Stomach (tissue), 8 donors: ENCODE measurements at regions not wholly inside any gene's neighbourhood (a gene's known extent, or its start where the extent isn't known, plus 50 kb on each side); places are given as distances from the start of the nearest gene placed in this dataset.
A peak's percentile ranks its signal among the peaks of the same experiment; 100 is the strongest.

Experiments
- DNase-seq, 2 donors: peaks; one replicate each; pipeline versions ENCODE4 v3.0.0 to v3.0.0-alpha.2; 2013 to 2019
- H3K27ac ChIP-seq, 5 donors: fragments of 200-600 bp in 4 of 5; sonication (generic) in 4 of 5; one replicate each; pipeline ENCODE4 v1.5.1; 2013 to 2019; ENCODE audit warnings: mild to moderate bottlenecking in 1 of 5, moderate library complexity in 1 of 5
- H3K27me3 ChIP-seq, 3 donors: fragments of 200-600 bp; sonication (generic); one replicate each; pipeline ENCODE4 v1.5.1; 2017 to 2019; ENCODE audit warnings: mixed run types in 1 of 3
- H3K36me3 ChIP-seq, 4 donors: fragments of 200-600 bp; sonication (generic); 1 replicate in 3 of 4; 2 replicates in 1 of 4; pipeline ENCODE4 v1.5.1; 2016 to 2019
- H3K4me1 ChIP-seq, 4 donors: fragments of 200-600 bp; sonication (generic); one replicate each; pipeline ENCODE4 v1.5.1; 2016 to 2019
- H3K4me3 ChIP-seq, 4 donors: fragments of 200-600 bp; sonication (generic) in 3 of 4; one replicate each; pipeline ENCODE4 v1.5.1; 2016 to 2019; ENCODE audit warnings: mild to moderate bottlenecking in 1 of 4
- H3K9me3 ChIP-seq, 4 donors: fragments of 200-600 bp; sonication (generic); one replicate each; pipeline ENCODE4 v1.5.1; 2016 to 2019
- EP300 ChIP-seq: sonication (generic); formaldehyde crosslinking; IDR thresholded peaks from one replicate; pipeline ENCODE4 v1.6.1; 2017; ENCODE audit warnings: antibody characterized with exemption
- POLR2A ChIP-seq, 4 donors: fragments of 450-650 bp; IDR thresholded peaks; one replicate each; pipeline ENCODE4 v1.6.1; 2016; ENCODE audit warnings: antibody characterized with exemption in 4 of 4, control low read depth in 2 of 4, mild to moderate bottlenecking in 1 of 4, moderate library complexity in 1 of 4
- POLR2AphosphoS5 ChIP-seq, 3 donors: sonication (generic); formaldehyde crosslinking; IDR thresholded peaks; one replicate each; pipeline ENCODE4 v1.6.1; 2016; ENCODE audit warnings: antibody characterized with exemption in 3 of 3
- WGBS, 5 donors: extraction: QIAGEN DNeasy Blood & Tissue Kit in 3 of 5; methylation state at CpG; one replicate each; pipeline versions ENCODE4 v1.1.5 to v1.1.7; 2013 to 2018; 5-methylcytosine and 5-hydroxymethylcytosine counted together
- intact Hi-C: fragments of 100-400 bp; cut with DNase I; formaldehyde crosslinking; loops from one replicate; pipeline ENCODE4 v1.15.1; 2023; ENCODE audit warnings: low total_unique reads
- TF ChIP-seq, protein P1 (sequence below), 7 experiments: fragments of 450-650 bp in 4 of 7; fragments of 200-600 bp in 3 of 7; sonication (generic) in 3 of 7; IDR thresholded peaks; one replicate each; pipeline ENCODE4 v1.5.1; 2016 to 2019; ENCODE audit warnings: antibody characterized with exemption in 7 of 7, control low read depth in 2 of 7, mild to moderate bottlenecking in 1 of 7
- donor health status: healthy with polysubstance abuse.
- donor health status: Bipolar disorder and iron deficiency.
- donor health status: healthy.

DNA sequence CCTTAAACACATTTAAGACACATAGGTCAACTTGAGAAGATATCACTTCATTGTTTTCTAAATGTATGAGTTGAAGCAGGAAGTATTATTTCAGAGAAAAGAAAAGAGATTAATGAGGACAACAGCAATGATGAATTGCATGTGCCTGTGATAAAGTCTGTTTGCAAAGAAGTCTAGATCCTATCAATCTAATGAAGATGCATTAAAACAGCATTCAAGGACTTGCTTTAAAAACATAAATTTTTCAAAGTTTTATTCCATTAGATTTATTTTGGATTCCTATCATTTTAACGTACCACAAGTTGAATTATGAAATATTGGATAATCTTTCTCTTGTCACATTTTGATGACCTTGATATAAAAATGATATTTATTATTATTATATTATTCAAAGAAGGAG, 642.5 kb upstream of the CCDC54 start:
- no peak for DNase-seq

DNA sequence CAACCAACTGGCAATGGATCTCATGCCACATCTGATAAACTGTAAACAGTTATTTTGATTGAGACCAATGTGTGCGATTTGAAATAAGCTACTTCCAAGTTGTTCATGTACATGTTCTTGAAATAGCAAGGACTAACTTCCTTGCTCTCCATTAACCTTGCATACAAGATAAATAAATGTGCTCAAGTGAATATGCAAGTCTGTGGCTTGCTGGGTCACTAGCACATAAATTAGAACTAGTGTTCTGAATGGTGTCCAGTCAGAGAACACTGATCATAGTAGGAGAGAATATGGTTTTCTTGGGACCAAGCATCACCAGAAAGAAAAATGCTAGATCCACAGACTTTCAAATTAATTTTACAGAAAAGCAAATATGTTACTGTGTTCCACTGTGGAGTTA, 640.0 kb upstream of the CCDC54 start:
- Histone ChIP-seq H3K4me1 (no peaks in the 10 kb centered on the region), H3K27me3 (no peaks in the 10 kb centered on the region), H3K9me3 (no peaks in the 10 kb centered on the region), H3K4me3 (no peak overlapping the region), H3K36me3 (no peaks in the 10 kb centered on the region), H3K27ac (no peak overlapping the region)
- DNase-seq = no peak
- 84 to 90% (median 88%) methylated on average over 1 of the region's 1 CpG for WGBS, 5 donors
- no peak for TF ChIP-seq POLR2AphosphoS5 (IDR thresholded peaks at IDR 0.05)
- no peak for TF ChIP-seq POLR2A (IDR thresholded peaks at IDR 0.05)
- no peak for TF ChIP-seq EP300
- TF ChIP-seq, protein P1, sequence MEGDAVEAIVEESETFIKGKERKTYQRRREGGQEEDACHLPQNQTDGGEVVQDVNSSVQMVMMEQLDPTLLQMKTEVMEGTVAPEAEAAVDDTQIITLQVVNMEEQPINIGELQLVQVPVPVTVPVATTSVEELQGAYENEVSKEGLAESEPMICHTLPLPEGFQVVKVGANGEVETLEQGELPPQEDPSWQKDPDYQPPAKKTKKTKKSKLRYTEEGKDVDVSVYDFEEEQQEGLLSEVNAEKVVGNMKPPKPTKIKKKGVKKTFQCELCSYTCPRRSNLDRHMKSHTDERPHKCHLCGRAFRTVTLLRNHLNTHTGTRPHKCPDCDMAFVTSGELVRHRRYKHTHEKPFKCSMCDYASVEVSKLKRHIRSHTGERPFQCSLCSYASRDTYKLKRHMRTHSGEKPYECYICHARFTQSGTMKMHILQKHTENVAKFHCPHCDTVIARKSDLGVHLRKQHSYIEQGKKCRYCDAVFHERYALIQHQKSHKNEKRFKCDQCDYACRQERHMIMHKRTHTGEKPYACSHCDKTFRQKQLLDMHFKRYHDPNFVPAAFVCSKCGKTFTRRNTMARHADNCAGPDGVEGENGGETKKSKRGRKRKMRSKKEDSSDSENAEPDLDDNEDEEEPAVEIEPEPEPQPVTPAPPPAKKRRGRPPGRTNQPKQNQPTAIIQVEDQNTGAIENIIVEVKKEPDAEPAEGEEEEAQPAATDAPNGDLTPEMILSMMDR (IDR thresholded peaks at IDR 0.05) = no peak
- intact Hi-C loops = no loop called here

More for the DNA sequence above, 642.5 kb upstream of the CCDC54 start:
- no peak overlapping the region for H3K4me3 ChIP-seq
- no peak for TF ChIP-seq POLR2A (IDR thresholded peaks at IDR 0.05)
- TF ChIP-seq, protein P1 (IDR thresholded peaks at IDR 0.05) = no peak
- TF ChIP-seq EP300 = no peak
- no peak for TF ChIP-seq POLR2AphosphoS5 (IDR thresholded peaks at IDR 0.05)
- no peaks in the 10 kb centered on the region for H3K36me3 ChIP-seq
- intact Hi-C loops = no loop called here
- no peaks in the 10 kb centered on the region for H3K9me3 ChIP-seq
- no peaks in the 10 kb centered on the region for H3K27me3 ChIP-seq
- no peak overlapping the region for H3K27ac ChIP-seq
- no peaks in the 10 kb centered on the region for H3K4me1 ChIP-seq
- WGBS, 5 donors = 81 to 93% (median 86%) methylated on average over 1 of the region's 1 CpG

DNA sequence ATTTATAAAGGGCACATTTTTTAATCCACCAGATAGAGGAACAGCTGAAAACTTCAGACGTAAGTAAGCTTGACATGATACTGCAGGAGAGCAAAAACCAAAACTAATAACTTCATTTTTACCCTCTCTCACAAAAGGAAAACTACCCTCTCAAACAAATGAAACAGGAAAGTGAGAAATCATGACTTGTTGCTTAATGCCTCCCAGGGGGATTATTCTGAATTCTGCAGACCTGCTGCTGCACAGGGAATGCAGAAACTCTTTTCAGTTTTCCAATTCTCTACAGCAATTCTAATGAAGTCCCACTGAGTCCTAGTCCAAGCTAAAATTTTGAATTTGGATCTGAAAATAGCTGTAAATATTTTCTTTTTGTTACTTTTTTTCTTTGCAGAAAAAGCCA, 637.1 kb upstream of the CCDC54 start:
- Histone ChIP-seq H3K4me3 (no peak overlapping the region), H3K9me3 (no peaks in the 10 kb centered on the region), H3K27me3 (no peaks in the 10 kb centered on the region), H3K27ac (no peak overlapping the region), H3K36me3 (no peaks in the 10 kb centered on the region), H3K4me1 (no peaks in the 10 kb centered on the region)
- DNase-seq = no peak
- intact Hi-C loops = no loop called here
- 65 to 79% (median 75%) methylated on average over 1 of the region's 1 CpG for WGBS, 5 donors
- no peak for TF ChIP-seq POLR2A (IDR thresholded peaks at IDR 0.05)
- TF ChIP-seq EP300 = no peak
- TF ChIP-seq POLR2AphosphoS5 (IDR thresholded peaks at IDR 0.05) = no peak
- TF ChIP-seq, protein P1 (IDR thresholded peaks at IDR 0.05) = no peak

DNA sequence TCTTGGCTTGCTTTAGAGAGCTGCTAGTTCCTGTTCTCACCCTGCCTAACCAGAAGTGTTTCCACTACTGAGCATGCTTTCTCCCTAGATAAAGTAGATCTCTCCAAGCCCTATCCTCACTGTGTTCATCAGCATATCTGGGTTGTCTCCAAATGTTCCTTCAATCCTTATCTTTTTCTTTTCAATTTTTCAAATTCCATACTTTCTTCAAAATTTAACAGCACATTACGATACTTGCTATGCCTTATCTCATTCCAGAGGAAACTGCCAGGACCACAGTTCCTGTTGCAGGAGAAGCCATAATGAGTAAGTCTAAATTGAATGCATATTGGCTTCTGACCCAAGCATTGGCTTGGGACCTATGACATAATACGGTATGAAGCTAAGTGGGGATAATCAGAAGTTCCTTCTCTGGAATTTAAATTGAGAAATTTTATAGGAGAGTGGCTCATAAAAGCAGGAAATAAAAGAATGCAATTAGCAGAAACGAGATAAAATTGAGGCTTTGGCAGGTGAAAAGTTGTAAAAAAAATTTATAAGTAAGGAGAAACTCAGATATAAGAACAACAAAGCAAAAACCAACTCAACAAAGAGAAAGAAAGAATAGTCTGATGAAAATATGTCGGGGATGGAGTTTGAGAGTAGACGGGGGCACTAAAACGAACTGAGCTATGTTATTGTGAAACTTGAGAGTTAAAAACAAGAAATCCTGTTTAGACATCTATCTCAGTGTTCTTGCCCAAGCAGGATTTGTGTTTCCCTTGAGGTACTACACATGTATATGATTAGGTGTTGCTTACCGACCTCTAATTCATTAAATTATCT, 631.7 kb upstream of the CCDC54 start:
- Histone ChIP-seq H3K36me3 (no peaks in the 10 kb centered on the region), H3K4me1 (no peaks in the 10 kb centered on the region), H3K9me3 (no peaks in the 10 kb centered on the region), H3K4me3 (no peak overlapping the region), H3K27ac (no peak overlapping the region), H3K27me3 (no peaks in the 10 kb centered on the region)
- TF ChIP-seq EP300 (no peak), POLR2AphosphoS5 (IDR thresholded peaks at IDR 0.05) (no peak), POLR2A (IDR thresholded peaks at IDR 0.05) (no peak)
- TF ChIP-seq, protein P1 (IDR thresholded peaks at IDR 0.05) = no peak
- DNase-seq = peak in 1 of 2 donors; percentile 6
- 70 to 84% (median 74%) methylated on average over 7 of the region's 7 CpGs for WGBS, 5 donors
- intact Hi-C loops = no loop called here
